IMR-90 (cell line): ENCODE measurements at regions not wholly inside any gene's neighbourhood (a gene's known extent, or its start where the extent isn't known, plus 50 kb on each side); places are given as distances from the start of the nearest gene placed in this dataset.

Source experiments
- BHLHE40 ChIP-seq: fragments of 150-350 bp; IDR thresholded peaks from 2 replicates; pipeline ENCODE4 v1.6.1; 2016; ENCODE audit warnings: mild to moderate bottlenecking, low read depth, low read length
- CEBPB ChIP-seq: IDR thresholded peaks from 2 replicates; pipeline ENCODE4 v1.6.1; 2012; ENCODE audit warnings: low read depth, low read length, improper control_type of control experiment
- CTCF ChIP-seq: conservative IDR thresholded peaks from 2 replicates; pipeline ENCODE4 v1.5.1; 2012; ENCODE audit warnings: mild to moderate bottlenecking, low read depth, low read length, improper control_type of control experiment
- FOS ChIP-seq: fragments of 150-350 bp; IDR thresholded peaks from 2 replicates; pipeline ENCODE4 v1.6.1; 2016; ENCODE audit warnings: low read depth, low read length
- MAFK ChIP-seq: IDR thresholded peaks from 2 replicates; pipeline ENCODE4 v1.6.1; 2012; ENCODE audit warnings: low read depth, low read length, improper control_type of control experiment
- MAZ ChIP-seq: IDR thresholded peaks from 2 replicates; pipeline ENCODE4 v1.6.1; 2012; ENCODE audit warnings: low read depth, mild to moderate bottlenecking, low read length, improper control_type of control experiment, moderate library complexity, borderline replicate concordance
- MXI1 ChIP-seq: IDR thresholded peaks from 2 replicates; pipeline ENCODE4 v1.6.1; 2012; ENCODE audit warnings: low read depth, mild to moderate bottlenecking, low read length, moderate library complexity, borderline replicate concordance
- POLR2A ChIP-seq: IDR thresholded peaks from 2 replicates; pipeline ENCODE4 v1.6.1; 2012; ENCODE audit warnings: mild to moderate bottlenecking, low read depth, low read length
- RAD21 ChIP-seq: IDR thresholded peaks from 2 replicates; pipeline ENCODE4 v1.6.1; 2012; ENCODE audit warnings: low read length, improper control_type of control experiment
- RFX5 ChIP-seq: IDR thresholded peaks from 2 replicates; pipeline ENCODE4 v1.8.0; 2012; ENCODE audit warnings: low read depth, mild to moderate bottlenecking, low read length, moderate library complexity
- SMC3 ChIP-seq: fragments of 150-350 bp; IDR thresholded peaks from 2 replicates; pipeline ENCODE4 v1.6.1; 2016; ENCODE audit warnings: low read depth, mild to moderate bottlenecking, antibody characterized with exemption, low read length, moderate library complexity
- USF2 ChIP-seq: fragments of 150-350 bp; IDR thresholded peaks from 2 replicates; pipeline ENCODE4 v1.6.1; 2017; ENCODE audit warnings: mild to moderate bottlenecking, antibody characterized with exemption, low read length, low read depth

- TF ChIP-seq CEBPB: no peak
- TF ChIP-seq CTCF: no peak
- TF ChIP-seq USF2: no peak
- TF ChIP-seq POLR2A: no peak
- no peak for TF ChIP-seq MAZ
- no peak for TF ChIP-seq BHLHE40
- TF ChIP-seq SMC3: no peak
- TF ChIP-seq MXI1: no peak
- no peak for TF ChIP-seq RFX5
- TF ChIP-seq MAFK: no peak
- no peak for TF ChIP-seq FOS
- no peak for TF ChIP-seq RAD21
Measured at GRCh38 chr18:35807811-35808335, 164.6 kb upstream of the RMP24 start.
